Trophoblast cell (in vitro differentiated cells and primary cell): ENCODE measurements at regions not wholly inside any gene's neighbourhood (a gene's known extent, or its start where the extent isn't known, plus 50 kb on each side); places are given as distances from the start of the nearest gene placed in this dataset.

Experiments used
- DNase-seq, 2 donors: peaks; one replicate each; pipeline ENCODE4 v3.0.0-alpha.2; 2016
- H2AFZ ChIP-seq: 2 replicates; pipeline ENCODE4 v1.6.1; 2013; ENCODE audit warnings: low read length, moderate library complexity, mild to moderate bottlenecking; ENCODE audit not compliant: insufficient read depth, poor library complexity
- H2AK5ac ChIP-seq: 2 replicates; pipeline ENCODE4 v1.6.1; 2013; ENCODE audit warnings: mild to moderate bottlenecking, low read length
- H2BK120ac ChIP-seq: 2 replicates; pipeline ENCODE4 v1.6.1; 2013; ENCODE audit warnings: low read length, mild to moderate bottlenecking, moderate library complexity; ENCODE audit not compliant: insufficient read depth, poor library complexity
- H2BK12ac ChIP-seq: 2 replicates; pipeline ENCODE4 v1.6.1; 2013; ENCODE audit warnings: mild to moderate bottlenecking, low read length, moderate library complexity
- H2BK5ac ChIP-seq: 2 replicates; pipeline ENCODE4 v1.6.1; 2013; ENCODE audit warnings: low read length, low read depth, moderate library complexity, mild to moderate bottlenecking; ENCODE audit not compliant: poor library complexity
- H3K14ac ChIP-seq: 2 replicates; pipeline ENCODE4 v1.6.1; 2013; ENCODE audit warnings: mild to moderate bottlenecking, low read length
- H3K18ac ChIP-seq: 2 replicates; pipeline ENCODE4 v1.6.1; 2013; ENCODE audit warnings: mild to moderate bottlenecking, low read length
- H3K23ac ChIP-seq: 2 replicates; pipeline ENCODE4 v1.6.1; 2013; ENCODE audit warnings: low read length
- H3K27ac ChIP-seq: 2 replicates; pipeline ENCODE4 v1.5.1; 2013; ENCODE audit warnings: low read depth, mild to moderate bottlenecking, inconsistent platforms, low read length, moderate library complexity
- H3K27me3 ChIP-seq: 2 replicates; pipeline ENCODE4 v1.6.1; 2013; ENCODE audit warnings: inconsistent platforms, mild to moderate bottlenecking, low read length, moderate library complexity; ENCODE audit not compliant: insufficient read depth
- H3K36me3 ChIP-seq, 2 experiments: 1 replicate in 1 of 2; 2 replicates in 1 of 2; pipeline ENCODE4 v1.6.1; 2013; ENCODE audit warnings: low read length in 2 of 2, mild to moderate bottlenecking in 2 of 2, moderate library complexity in 1 of 2; ENCODE audit not compliant: insufficient read depth in 2 of 2, control insufficient read depth in 1 of 2
- H3K4ac ChIP-seq: 2 replicates; pipeline ENCODE4 v1.6.1; 2013; ENCODE audit warnings: low read depth, mild to moderate bottlenecking, low read length, moderate library complexity
- H3K4me1 ChIP-seq, 2 experiments: 1 replicate in 1 of 2; 2 replicates in 1 of 2; pipeline ENCODE4 v1.6.1; 2013; ENCODE audit warnings: low read length in 2 of 2, mild to moderate bottlenecking in 2 of 2, moderate library complexity in 1 of 2; ENCODE audit not compliant: insufficient read depth in 2 of 2, control insufficient read depth in 1 of 2
- H3K4me2 ChIP-seq: 2 replicates; pipeline ENCODE4 v1.6.1; 2013; ENCODE audit warnings: inconsistent platforms, mild to moderate bottlenecking, low read length, moderate library complexity
- H3K4me3 ChIP-seq: 2 replicates; pipeline ENCODE4 v1.5.1; 2013; ENCODE audit warnings: mild to moderate bottlenecking, low read depth, low read length, inconsistent platforms
- H3K79me1 ChIP-seq: one replicate; pipeline ENCODE4 v1.6.1; 2013; ENCODE audit warnings: low read length
- H3K79me2 ChIP-seq: 2 replicates; pipeline ENCODE4 v1.6.1; 2013; ENCODE audit warnings: low read length, mild to moderate bottlenecking; ENCODE audit not compliant: control insufficient read depth, insufficient read depth, poor library complexity
- H3K9ac ChIP-seq: 2 replicates; pipeline ENCODE4 v1.6.1; 2013; ENCODE audit warnings: mild to moderate bottlenecking, low read length
- H3K9me3 ChIP-seq: 2 replicates; pipeline ENCODE4 v1.6.1; 2013; ENCODE audit warnings: low read depth, mild to moderate bottlenecking, control low read depth, inconsistent platforms, low read length; ENCODE audit not compliant: insufficient read depth
- H4K12ac ChIP-seq: 2 replicates; pipeline ENCODE4 v1.6.1; 2013; ENCODE audit warnings: low read depth, mild to moderate bottlenecking, low read length, moderate library complexity
- H4K8ac ChIP-seq: 2 replicates; pipeline ENCODE4 v1.6.1; 2013; ENCODE audit warnings: low read depth, mild to moderate bottlenecking, low read length, moderate library complexity
- H4K91ac ChIP-seq: one replicate; pipeline ENCODE4 v1.6.1; 2013; ENCODE audit warnings: low read depth, mild to moderate bottlenecking, low read length, moderate library complexity
- WGBS: extraction: QIAGEN DNeasy Blood & Tissue Kit; methylation state at CpG from one replicate; pipeline ENCODE4 v1.1.7; 2013; ENCODE audit warnings: missing lambda C conversion rate; ENCODE audit not compliant: insufficient read length, insufficient coverage; ENCODE audit errors: extremely low coverage; 5-methylcytosine and 5-hydroxymethylcytosine counted together

GRCh38 chr1:227490478-227490877 lies 72.9 kb upstream of the ZNF678 start:
- peaks cover 7% of the 10 kb centered on the region for H3K9me3 ChIP-seq
- H2AK5ac ChIP-seq = no peak overlapping the region
- no peaks in the 10 kb centered on the region for H3K4me1 ChIP-seq
- no peak overlapping the region for H3K18ac ChIP-seq
- H3K79me2 ChIP-seq = no peaks in the 10 kb centered on the region
- no peak overlapping the region for H3K4me2 ChIP-seq
- H2BK120ac ChIP-seq = no peak overlapping the region
- no peak overlapping the region for H3K4ac ChIP-seq
- no peak overlapping the region for H4K91ac ChIP-seq
- H3K9ac ChIP-seq = no peak overlapping the region
- no peak for DNase-seq
- no peak overlapping the region for H3K27ac ChIP-seq
- no peak overlapping the region for H2BK12ac ChIP-seq
- no peak overlapping the region for H3K4me3 ChIP-seq
- no peak overlapping the region for H4K12ac ChIP-seq
- WGBS = no CpG with 5 or more reads among the region's 5 CpGs
- no peak overlapping the region for H3K14ac ChIP-seq
- H3K27me3 ChIP-seq = no peaks in the 10 kb centered on the region
- H2AFZ ChIP-seq = no peak overlapping the region
- no peak overlapping the region for H4K8ac ChIP-seq
- H3K36me3 ChIP-seq = no peaks in the 10 kb centered on the region
- no peak overlapping the region for H3K23ac ChIP-seq
- H3K79me1 ChIP-seq = no peaks in the 10 kb centered on the region
- H2BK5ac ChIP-seq = no peak overlapping the region

- H2AFZ ChIP-seq = no peak overlapping the region
- no peak overlapping the region for H3K18ac ChIP-seq
- H2AK5ac ChIP-seq = no peak overlapping the region
- peaks cover 7% of the 10 kb centered on the region for H3K9me3 ChIP-seq
- no peak overlapping the region for H2BK120ac ChIP-seq
- H3K79me1 ChIP-seq = no peaks in the 10 kb centered on the region
- no peaks in the 10 kb centered on the region for H3K79me2 ChIP-seq
- no peaks in the 10 kb centered on the region for H3K4me1 ChIP-seq
- no peak overlapping the region for H4K91ac ChIP-seq
- no peak overlapping the region for H3K4me3 ChIP-seq
- no CpG with 5 or more reads among the region's 2 CpGs for WGBS
- H3K14ac ChIP-seq = no peak overlapping the region
- H2BK5ac ChIP-seq = no peak overlapping the region
- no peak overlapping the region for H2BK12ac ChIP-seq
- no peak overlapping the region for H3K4me2 ChIP-seq
- H4K12ac ChIP-seq = no peak overlapping the region
- H3K27ac ChIP-seq = no peak overlapping the region
- H3K4ac ChIP-seq = no peak overlapping the region
- H4K8ac ChIP-seq = no peak overlapping the region
- no peak overlapping the region for H3K9ac ChIP-seq
- H3K27me3 ChIP-seq = no peaks in the 10 kb centered on the region
- H3K36me3 ChIP-seq = no peaks in the 10 kb centered on the region
- no peak overlapping the region for H3K23ac ChIP-seq
- DNase-seq = no peak
These were observed 73.4 kb upstream of the ZNF678 start for GRCh38 chr1:227490001-227490400.

GRCh38 chr1:227489572-227489971 lies 73.8 kb upstream of the ZNF678 start:
- Histone ChIP-seq H3K9me3 (peaks cover 7% of the 10 kb centered on the region), H3K79me2 (no peaks in the 10 kb centered on the region), H3K27ac (no peak overlapping the region), H2BK12ac (no peak overlapping the region), H2AK5ac (no peak overlapping the region), H3K79me1 (no peaks in the 10 kb centered on the region), H4K91ac (no peak overlapping the region), H3K14ac (no peak overlapping the region), H3K4me1 (no peaks in the 10 kb centered on the region), H3K4me3 (no peak overlapping the region), H3K23ac (no peak overlapping the region), H4K12ac (no peak overlapping the region), H3K4me2 (no peak overlapping the region), H2BK120ac (no peak overlapping the region), H3K9ac (no peak overlapping the region), H3K4ac (no peak overlapping the region), H3K27me3 (no peaks in the 10 kb centered on the region), H3K36me3 (no peaks in the 10 kb centered on the region), H3K18ac (no peak overlapping the region), H4K8ac (no peak overlapping the region), H2BK5ac (no peak overlapping the region), H2AFZ (no peak overlapping the region)
- DNase-seq = no peak
- WGBS = no CpG with 5 or more reads among the region's 3 CpGs

GRCh38 chr1:227487606-227488005 lies 75.8 kb upstream of the ZNF678 start:
- Histone ChIP-seq H3K79me2 (no peaks in the 10 kb centered on the region), H3K27ac (no peak overlapping the region), H3K4ac (no peak overlapping the region), H3K79me1 (no peaks in the 10 kb centered on the region), H3K14ac (no peak overlapping the region), H3K36me3 (no peaks in the 10 kb centered on the region), H2BK5ac (no peak overlapping the region), H3K4me1 (no peaks in the 10 kb centered on the region), H4K12ac (no peak overlapping the region), H3K18ac (no peak overlapping the region), H3K27me3 (no peaks in the 10 kb centered on the region), H2BK12ac (no peak overlapping the region), H2BK120ac (no peak overlapping the region), H3K23ac (no peak overlapping the region), H4K91ac (no peak overlapping the region), H3K4me3 (no peak overlapping the region), H3K9ac (no peak overlapping the region), H3K9me3 (peaks cover 7% of the 10 kb centered on the region), H2AK5ac (no peak overlapping the region), H2AFZ (no peak overlapping the region), H3K4me2 (no peak overlapping the region), H4K8ac (no peak overlapping the region)
- DNase-seq = no peak
